CD14-positive monocyte (primary cell): ENCODE measurements at regions not wholly inside any gene's neighbourhood (a gene's known extent, or its start where the extent isn't known, plus 50 kb on each side); places are given as distances from the start of the nearest gene placed in this dataset.

Experiments used
- DNase-seq, 3 donors: peaks; one replicate each; pipeline ENCODE4 v3.0.0-alpha.2; 2011 to 2022
- H2AFZ ChIP-seq: 2 replicates; pipeline ENCODE4 v1.6.0; 2012; ENCODE audit warnings: mild to moderate bottlenecking, low read depth, low read length, inconsistent platforms; ENCODE audit not compliant: insufficient read depth, poor library complexity, severe bottlenecking
- H3K27ac ChIP-seq, 2 donors: 1 replicate in 1 of 2; 2 replicates in 1 of 2; pipeline ENCODE4 v1.5.1; 2012 to 2013; ENCODE audit warnings: low read length in 2 of 2, control low read depth in 1 of 2, inconsistent platforms in 1 of 2, low read depth in 1 of 2, mild to moderate bottlenecking in 1 of 2
- H3K27me3 ChIP-seq, 2 donors: one replicate each; pipeline versions ENCODE4 v1.6.0 to v1.6.1; 2011 to 2013; ENCODE audit warnings: low read length in 2 of 2; ENCODE audit not compliant: control insufficient read depth in 2 of 2, insufficient read depth in 2 of 2
- H3K36me3 ChIP-seq, 2 donors: replicated peaks in 1 of 2; 1 replicate in 1 of 2; 2 replicates in 1 of 2; pipeline versions ENCODE4 v1.5.1 to v1.6.1; 2012 to 2013; ENCODE audit warnings: low read length in 2 of 2, control low read depth in 1 of 2, inconsistent platforms in 1 of 2, mild to moderate bottlenecking in 1 of 2; ENCODE audit not compliant: insufficient read depth in 2 of 2, control insufficient read depth in 1 of 2
- H3K4me1 ChIP-seq, 2 donors: 1 replicate in 1 of 2; 2 replicates in 1 of 2; pipeline versions ENCODE4 v1.5.1 to v1.6.1; 2012 to 2013; ENCODE audit warnings: low read length in 2 of 2, control low read depth in 1 of 2, inconsistent platforms in 1 of 2, mild to moderate bottlenecking in 1 of 2, moderate library complexity in 1 of 2; ENCODE audit not compliant: insufficient read depth in 2 of 2, control insufficient read depth in 1 of 2
- H3K4me2 ChIP-seq: replicated peaks from 2 replicates; pipeline ENCODE3; 2012; ENCODE audit warnings: low read length, moderate library complexity, mild to moderate bottlenecking; ENCODE audit not compliant: poor library complexity, severe bottlenecking; ENCODE audit errors: extremely low read depth
- H3K4me3 ChIP-seq, 3 experiments: fragments of 200-600 bp in 1 of 3; sonication (generic) in 1 of 3; replicated peaks in 1 of 3; 1 replicate in 2 of 3; 2 replicates in 1 of 3; pipeline ENCODE4 v1.5.1; 2011 to 2013; ENCODE audit warnings: low read length in 3 of 3, mild to moderate bottlenecking in 3 of 3, control low read depth in 2 of 3, low read depth in 2 of 3, inconsistent platforms in 1 of 3, moderate library complexity in 1 of 3
- H3K79me2 ChIP-seq: 2 replicates; pipeline ENCODE4 v1.6.0; 2012; ENCODE audit warnings: mild to moderate bottlenecking, control low read depth, inconsistent platforms, low read length, moderate library complexity; ENCODE audit not compliant: insufficient read depth
- H3K9ac ChIP-seq: 2 replicates; pipeline ENCODE4 v1.6.0; 2017; ENCODE audit warnings: low read length, mild to moderate bottlenecking; ENCODE audit not compliant: insufficient read depth, poor library complexity, severe bottlenecking
- H3K9me3 ChIP-seq, 2 donors: replicated peaks in 1 of 2; 1 replicate in 1 of 2; 2 replicates in 1 of 2; pipeline versions ENCODE4 v1.5.1 to v1.6.1; 2012 to 2013; ENCODE audit warnings: low read length in 2 of 2, control low read depth in 1 of 2; ENCODE audit not compliant: control insufficient read depth in 1 of 2, insufficient read depth in 1 of 2
- H4K20me1 ChIP-seq: 2 replicates; pipeline ENCODE4 v1.6.0; 2012; ENCODE audit warnings: mild to moderate bottlenecking, low read length, control low read depth, moderate library complexity; ENCODE audit not compliant: insufficient read depth
- H3K27ac Mint-ChIP-seq, 7 donors: one replicate each; pipeline ENCODE4 v1.8.0; 2020; ENCODE audit warnings: mild to moderate bottlenecking in 7 of 7, mixed read lengths in 7 of 7, moderate library complexity in 6 of 7, inconsistent platforms in 2 of 7
- H3K27me3 Mint-ChIP-seq, 3 donors: one replicate each; pipeline ENCODE4 v1.8.0; 2021 to 2022; ENCODE audit warnings: low read depth in 3 of 3, mild to moderate bottlenecking in 3 of 3, mixed read lengths in 3 of 3, moderate library complexity in 3 of 3, inconsistent platforms in 1 of 3
- H3K36me3 Mint-ChIP-seq, 2 donors: one replicate each; pipeline ENCODE4 v1.8.0; 2020; ENCODE audit warnings: mixed read lengths in 2 of 2, inconsistent platforms in 1 of 2, mild to moderate bottlenecking in 1 of 2
- H3K4me1 Mint-ChIP-seq: one replicate; pipeline ENCODE4 v1.8.0; 2020; ENCODE audit warnings: mild to moderate bottlenecking, mixed read lengths
- H3K4me3 Mint-ChIP-seq, 2 donors: one replicate each; pipeline ENCODE4 v1.8.0; 2020; ENCODE audit warnings: mild to moderate bottlenecking in 2 of 2, mixed read lengths in 2 of 2, moderate library complexity in 1 of 2
- H3K9me3 Mint-ChIP-seq, 7 donors: one replicate each; pipeline ENCODE4 v1.8.0; 2020 to 2022; ENCODE audit warnings: mixed read lengths in 7 of 7, mild to moderate bottlenecking in 6 of 7, moderate library complexity in 6 of 7, inconsistent platforms in 2 of 7
- WGBS: methylation state at CpG from one replicate; pipeline ENCODE4 v1.1.5; 2013; ENCODE audit warnings: missing lambda C conversion rate; ENCODE audit not compliant: insufficient coverage; 5-methylcytosine and 5-hydroxymethylcytosine counted together
- intact Hi-C, 2 donors: fragments of 100-400 bp; cut with micrococcal nuclease; formaldehyde crosslinking; loops; one replicate each; pipeline versions ENCODE4 v1.15.0 to v1.15.1; 2023
- TF ChIP-seq, protein P1 (sequence below): fragments of 200-600 bp; IDR thresholded peaks from one replicate; pipeline ENCODE4 v1.8.0; 2022; ENCODE audit warnings: antibody characterized with exemption, mild to moderate bottlenecking

DNA sequence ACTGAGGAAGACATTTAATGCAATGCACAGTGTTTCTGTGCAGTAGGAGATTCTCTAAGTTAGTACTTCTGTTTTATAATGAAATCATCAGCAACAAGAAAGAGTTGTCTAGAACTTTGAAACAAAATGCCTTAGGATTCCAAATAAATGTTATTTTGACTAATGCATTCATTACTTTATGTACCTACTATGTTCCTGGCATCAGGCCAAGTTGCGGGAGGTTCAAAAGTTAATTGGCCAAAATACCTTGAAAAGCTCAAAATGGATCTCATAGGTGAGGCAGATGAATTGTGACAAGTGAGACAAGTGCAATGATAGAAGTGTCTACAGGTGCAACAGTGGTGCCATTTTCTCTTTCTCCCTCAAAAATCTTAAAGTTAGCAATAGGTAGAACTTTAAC, 289.4 kb downstream of the TOX3 start:
- H3K79me2 ChIP-seq, result no peaks in the 10 kb centered on the region
- H3K9ac ChIP-seq, result no peak overlapping the region
- no peaks in the 10 kb centered on the region for H3K4me1 ChIP-seq
- Mint-ChIP-seq H3K36me3 (no peaks in the 10 kb centered on the region), H3K27ac (no peak overlapping the region), H3K4me1 (no peaks in the 10 kb centered on the region), H3K9me3 (peaks cover 0 to 12% (median 3%) of the 10 kb centered on the region in 7 donors), H3K4me3 (no peak overlapping the region), H3K27me3 (peaks cover 0 to 1% (median 0%) of the 10 kb centered on the region in 3 donors)
- WGBS, result no CpG with 5 or more reads among the region's 1 CpG
- DNase-seq, result no peak
- H3K4me3 ChIP-seq, result no peak overlapping the region
- intact Hi-C loops, result no loop called here
- H4K20me1 ChIP-seq, result no peaks in the 10 kb centered on the region
- no peaks in the 10 kb centered on the region for H3K27me3 ChIP-seq
- H2AFZ ChIP-seq, result no peak overlapping the region
- H3K9me3 ChIP-seq, result peaks cover 0 to 9% of the 10 kb centered on the region in 2 donors
- H3K4me2 ChIP-seq, result no peak overlapping the region
- H3K27ac ChIP-seq, result no peak overlapping the region
- H3K36me3 ChIP-seq, result no peaks in the 10 kb centered on the region
- TF ChIP-seq, protein P1, sequence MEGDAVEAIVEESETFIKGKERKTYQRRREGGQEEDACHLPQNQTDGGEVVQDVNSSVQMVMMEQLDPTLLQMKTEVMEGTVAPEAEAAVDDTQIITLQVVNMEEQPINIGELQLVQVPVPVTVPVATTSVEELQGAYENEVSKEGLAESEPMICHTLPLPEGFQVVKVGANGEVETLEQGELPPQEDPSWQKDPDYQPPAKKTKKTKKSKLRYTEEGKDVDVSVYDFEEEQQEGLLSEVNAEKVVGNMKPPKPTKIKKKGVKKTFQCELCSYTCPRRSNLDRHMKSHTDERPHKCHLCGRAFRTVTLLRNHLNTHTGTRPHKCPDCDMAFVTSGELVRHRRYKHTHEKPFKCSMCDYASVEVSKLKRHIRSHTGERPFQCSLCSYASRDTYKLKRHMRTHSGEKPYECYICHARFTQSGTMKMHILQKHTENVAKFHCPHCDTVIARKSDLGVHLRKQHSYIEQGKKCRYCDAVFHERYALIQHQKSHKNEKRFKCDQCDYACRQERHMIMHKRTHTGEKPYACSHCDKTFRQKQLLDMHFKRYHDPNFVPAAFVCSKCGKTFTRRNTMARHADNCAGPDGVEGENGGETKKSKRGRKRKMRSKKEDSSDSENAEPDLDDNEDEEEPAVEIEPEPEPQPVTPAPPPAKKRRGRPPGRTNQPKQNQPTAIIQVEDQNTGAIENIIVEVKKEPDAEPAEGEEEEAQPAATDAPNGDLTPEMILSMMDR, result no peak

DNA sequence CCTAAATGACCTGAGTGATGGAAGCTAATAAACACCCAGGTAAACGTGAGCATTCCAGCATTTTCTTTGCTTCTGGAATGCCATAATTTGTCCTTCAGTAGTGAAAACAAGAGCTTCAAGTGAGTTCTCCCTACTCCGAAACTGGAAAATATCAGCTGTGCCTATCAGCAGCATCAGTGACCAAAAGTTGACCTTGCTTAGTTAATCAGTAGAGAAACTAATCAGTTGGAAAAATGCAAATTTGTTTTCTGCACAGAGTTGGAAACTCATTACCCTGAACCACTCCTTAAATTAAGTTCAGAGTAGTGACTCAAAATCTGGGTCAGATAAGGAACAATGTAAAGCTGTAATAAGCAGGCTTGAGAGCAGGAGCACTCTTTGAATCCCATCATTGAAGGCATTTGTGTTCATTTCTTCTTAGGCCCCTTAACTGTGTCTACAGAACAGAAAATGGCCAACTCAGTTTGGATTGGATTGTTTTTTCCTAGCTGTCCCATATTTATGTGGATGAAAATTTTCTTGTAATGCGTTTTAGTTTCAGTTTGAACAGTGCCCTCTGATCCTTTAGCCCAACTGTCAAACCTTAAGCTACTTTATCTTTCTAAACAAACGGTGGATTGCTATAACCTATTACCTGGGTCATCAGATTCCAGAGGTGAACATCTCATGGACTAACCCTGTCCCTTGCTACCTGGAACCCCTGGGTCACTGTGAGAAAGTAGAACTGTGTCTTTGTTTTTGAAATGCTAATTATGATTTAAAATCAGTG, 290.4 kb downstream of the TOX3 start:
- H3K9ac ChIP-seq, result no peak overlapping the region
- H3K36me3 ChIP-seq, result no peaks in the 10 kb centered on the region
- H3K27ac Mint-ChIP-seq, result no peak overlapping the region
- H3K4me3 Mint-ChIP-seq, result no peak overlapping the region
- no peaks in the 10 kb centered on the region for H4K20me1 ChIP-seq
- H3K4me1 ChIP-seq, result no peaks in the 10 kb centered on the region
- no peaks in the 10 kb centered on the region for H3K27me3 ChIP-seq
- no peaks in the 10 kb centered on the region for H3K36me3 Mint-ChIP-seq
- H3K4me1 Mint-ChIP-seq, result no peaks in the 10 kb centered on the region
- WGBS, result 75% methylated on average over 1 of the region's 4 CpGs
- no peak overlapping the region for H2AFZ ChIP-seq
- no peak overlapping the region for H3K27ac ChIP-seq
- H3K27me3 Mint-ChIP-seq, result peaks cover 0 to 1% (median 0%) of the 10 kb centered on the region in 3 donors
- intact Hi-C loops, result no loop called here
- H3K4me3 ChIP-seq, result no peak overlapping the region
- H3K79me2 ChIP-seq, result no peaks in the 10 kb centered on the region
- peaks cover 0 to 9% of the 10 kb centered on the region in 2 donors for H3K9me3 ChIP-seq
- TF ChIP-seq, protein P1, result no peak
- H3K9me3 Mint-ChIP-seq, result peaks cover 0 to 12% (median 3%) of the 10 kb centered on the region in 7 donors
- DNase-seq, result no peak
- H3K4me2 ChIP-seq, result no peak overlapping the region
